ENCODE measurements at regions not wholly inside any gene's neighbourhood (a gene's known extent, or its start where the extent isn't known, plus 50 kb on each side); places are given as distances from the start of the nearest gene placed in this dataset.
"Not testable (repeated sequence)": the region's sequence is repeated elsewhere in the genome, so short reads cannot be mapped to it uniquely, and the experiment has no call there.

- no peak overlapping the region for H3K4me3 ChIP-seq (ENCODE audit: low read length)
- no peak for DNase-seq (ENCODE audit: low read depth, low spot score)
These were observed 150.4 kb downstream of the ZNF664 start for GRCh38 chr12:124123296-124124000.

GRCh38 chr12:124125203-124125871 is 152.3 kb downstream of the ZNF664 start:
- DNase-seq (ENCODE audit: low read depth, low spot score), result no peak
- H3K4me3 ChIP-seq (ENCODE audit: low read length), result no peak overlapping the region

GRCh38 chr12:124126950-124127655 is 154.1 kb downstream of the ZNF664 start:
- DNase-seq (ENCODE audit: low read depth, low spot score), result no peak
- no peak overlapping the region for H3K4me3 ChIP-seq (ENCODE audit: low read length)

- no peak overlapping the region for H3K4me3 ChIP-seq (ENCODE audit: low read length)
These were observed 156.1 kb downstream of the ZNF664 start for GRCh38 chr12:124129132-124129531.

GRCh38 chr12:124130691-124131591 is 157.9 kb downstream of the ZNF664 start:
- H3K4me3 ChIP-seq (ENCODE audit: low read length), result no peak overlapping the region
- no peak for DNase-seq (ENCODE audit: low read depth, low spot score)

More at GRCh38 chr12:124129132-124129531, 156.1 kb downstream of the ZNF664 start:
- DNase-seq (ENCODE audit: low read depth, low spot score), result no peak

- no peak for DNase-seq (ENCODE audit: low read depth, low spot score)
- H3K4me3 ChIP-seq (ENCODE audit: low read length), result no peak overlapping the region
These were observed 158.6 kb downstream of the ZNF664 start for GRCh38 chr12:124131659-124132058.

- H3K4me3 ChIP-seq (ENCODE audit: low read length), result no peak overlapping the region
- DNase-seq (ENCODE audit: low read depth, low spot score), result no peak
These were observed 159.5 kb downstream of the ZNF664 start for GRCh38 chr12:124132530-124132929.

GRCh38 chr12:124136796-124137195 is 158.1 kb upstream of the RFLNA start:
- DNase-seq (ENCODE audit: low read depth, low spot score), result no peak
- H3K4me3 ChIP-seq (ENCODE audit: low read length), result no peak overlapping the region

- no peak overlapping the region for H3K4me3 ChIP-seq (ENCODE audit: low read length)
- no peak for DNase-seq (ENCODE audit: low read depth, low spot score)
These were observed 153.9 kb upstream of the RFLNA start for GRCh38 chr12:124140944-124141486.

GRCh38 chr12:124141611-124142010 is 153.3 kb upstream of the RFLNA start:
- not testable (repeated sequence) for DNase-seq (ENCODE audit: low read depth, low spot score); H3K4me3 ChIP-seq (ENCODE audit: low read length)

- DNase-seq (ENCODE audit: low read depth, low spot score), result no peak
- H3K4me3 ChIP-seq (ENCODE audit: low read length), result no peak overlapping the region
These were observed 152.4 kb upstream of the RFLNA start for GRCh38 chr12:124142395-124143035.

- no peak overlapping the region for H3K4me3 ChIP-seq (ENCODE audit: low read length)
- no peak for DNase-seq (ENCODE audit: low read depth, low spot score)
These were observed 151.2 kb upstream of the RFLNA start for GRCh38 chr12:124143726-124144125.

- H3K4me3 ChIP-seq (ENCODE audit: low read length), result no peak overlapping the region
- DNase-seq (ENCODE audit: low read depth, low spot score), result no peak
These were observed 150.2 kb upstream of the RFLNA start for GRCh38 chr12:124144531-124145194.

- DNase-seq (ENCODE audit: low read depth, low spot score), result no peak
These were observed 147.9 kb upstream of the RFLNA start for GRCh38 chr12:124147027-124147426.

GRCh38 chr12:124147575-124147974 is 147.3 kb upstream of the RFLNA start:
- no peak overlapping the region for H3K4me3 ChIP-seq (ENCODE audit: low read length)
- no peak for DNase-seq (ENCODE audit: low read depth, low spot score)

More at GRCh38 chr12:124147027-124147426, 147.9 kb upstream of the RFLNA start:
- no peak overlapping the region for H3K4me3 ChIP-seq (ENCODE audit: low read length)

- no peak for DNase-seq (ENCODE audit: low read depth, low spot score)
- H3K4me3 ChIP-seq (ENCODE audit: low read length), result no peak overlapping the region
These were observed 146.2 kb upstream of the RFLNA start for GRCh38 chr12:124148481-124149273.

GRCh38 chr12:124149287-124149686 is 145.6 kb upstream of the RFLNA start:
- H3K4me3 ChIP-seq (ENCODE audit: low read length), result no peak overlapping the region
- no peak for DNase-seq (ENCODE audit: low read depth, low spot score)
